Prostate gland (tissue), 2 donors: ENCODE measurements at regions not wholly inside any gene's neighbourhood (a gene's known extent, or its start where the extent isn't known, plus 50 kb on each side); places are given as distances from the start of the nearest gene placed in this dataset.

ENCODE experiments used
- DNase-seq: peaks from one replicate; pipeline ENCODE4 v3.0.0-alpha.2; 2019; ENCODE audit warnings: low spot score
- H3K27ac ChIP-seq, 2 donors: fragments of 200-600 bp; sonication (generic); 2 replicates each; pipeline ENCODE4 v1.5.1; 2017 to 2019
- H3K27me3 ChIP-seq: fragments of 200-600 bp; sonication (generic); replicated peaks from 2 replicates; pipeline ENCODE4 v1.5.1; 2019; ENCODE audit not compliant: insufficient read depth
- H3K36me3 ChIP-seq, 2 donors: fragments of 200-600 bp; sonication (generic); 1 replicate in 1 of 2; 2 replicates in 1 of 2; pipeline versions ENCODE4 v1.5.1 to v1.8.1; 2017 to 2019
- H3K4me1 ChIP-seq: fragments of 200-600 bp; sonication (generic); replicated peaks from 2 replicates; pipeline ENCODE4 v1.5.1; 2019
- H3K4me3 ChIP-seq, 2 donors: fragments of 200-600 bp; sonication (generic); 2 replicates each; pipeline ENCODE4 v1.5.1; 2017 to 2019
- H3K9me3 ChIP-seq: fragments of 200-600 bp; sonication (generic); 2 replicates; pipeline ENCODE4 v1.5.1; 2017
- POLR2A ChIP-seq: fragments of 450-650 bp; IDR thresholded peaks from one replicate; pipeline ENCODE4 v1.6.1; 2016; ENCODE audit warnings: antibody characterized with exemption, mild to moderate bottlenecking
- POLR2AphosphoS5 ChIP-seq: sonication (generic); formaldehyde crosslinking; IDR thresholded peaks from one replicate; pipeline ENCODE4 v1.6.1; 2017; ENCODE audit warnings: antibody characterized with exemption
- WGBS: methylation state at CpG from one replicate; pipeline ENCODE4 v1.1.5; 2018; 5-methylcytosine and 5-hydroxymethylcytosine counted together
- intact Hi-C: fragments of 100-400 bp; cut with DNase I; formaldehyde crosslinking; loops from one replicate; pipeline ENCODE4 v1.14.2; 2022
- TF ChIP-seq, protein P1 (sequence below), 4 experiments: fragments of 200-600 bp in 2 of 4; fragments of 450-650 bp in 2 of 4; sonication (generic) in 2 of 4; IDR thresholded peaks; 1 replicate in 3 of 4; 2 replicates in 1 of 4; pipeline ENCODE4 v1.5.1; 2016 to 2019; ENCODE audit warnings: antibody characterized with exemption in 4 of 4, mild to moderate bottlenecking in 2 of 4, moderate library complexity in 2 of 4

DNA sequence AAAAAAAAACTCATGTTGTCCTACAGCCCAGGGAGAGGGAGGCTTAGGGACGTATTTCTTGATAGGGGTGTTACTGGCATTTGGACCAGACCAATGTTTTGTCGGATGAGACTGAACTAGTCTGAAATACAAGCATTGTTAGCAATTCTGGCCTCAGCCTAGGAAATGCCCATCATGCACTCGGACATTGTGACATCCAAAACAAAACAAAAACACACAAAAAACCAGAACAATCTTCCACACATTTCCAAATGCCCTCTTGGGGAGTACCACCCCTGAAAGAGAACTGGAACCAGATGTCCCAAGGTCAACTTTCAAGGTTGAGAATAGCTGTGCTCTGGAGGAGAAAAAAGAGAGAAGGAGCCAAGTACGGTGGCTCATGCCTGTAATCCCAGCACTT is 299.1 kb upstream of the JARID2 start:
- no peak for DNase-seq
- Histone ChIP-seq H3K27ac (no peak overlapping the region), H3K4me1 (no peaks in the 10 kb centered on the region), H3K9me3 (no peaks in the 10 kb centered on the region), H3K4me3 (no peak overlapping the region), H3K27me3 (no peaks in the 10 kb centered on the region), H3K36me3 (no peaks in the 10 kb centered on the region)
- no peak for TF ChIP-seq POLR2A
- TF ChIP-seq, protein P1, sequence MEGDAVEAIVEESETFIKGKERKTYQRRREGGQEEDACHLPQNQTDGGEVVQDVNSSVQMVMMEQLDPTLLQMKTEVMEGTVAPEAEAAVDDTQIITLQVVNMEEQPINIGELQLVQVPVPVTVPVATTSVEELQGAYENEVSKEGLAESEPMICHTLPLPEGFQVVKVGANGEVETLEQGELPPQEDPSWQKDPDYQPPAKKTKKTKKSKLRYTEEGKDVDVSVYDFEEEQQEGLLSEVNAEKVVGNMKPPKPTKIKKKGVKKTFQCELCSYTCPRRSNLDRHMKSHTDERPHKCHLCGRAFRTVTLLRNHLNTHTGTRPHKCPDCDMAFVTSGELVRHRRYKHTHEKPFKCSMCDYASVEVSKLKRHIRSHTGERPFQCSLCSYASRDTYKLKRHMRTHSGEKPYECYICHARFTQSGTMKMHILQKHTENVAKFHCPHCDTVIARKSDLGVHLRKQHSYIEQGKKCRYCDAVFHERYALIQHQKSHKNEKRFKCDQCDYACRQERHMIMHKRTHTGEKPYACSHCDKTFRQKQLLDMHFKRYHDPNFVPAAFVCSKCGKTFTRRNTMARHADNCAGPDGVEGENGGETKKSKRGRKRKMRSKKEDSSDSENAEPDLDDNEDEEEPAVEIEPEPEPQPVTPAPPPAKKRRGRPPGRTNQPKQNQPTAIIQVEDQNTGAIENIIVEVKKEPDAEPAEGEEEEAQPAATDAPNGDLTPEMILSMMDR (IDR thresholded peaks at IDR 0.05) = no peak
- no peak for TF ChIP-seq POLR2AphosphoS5
- intact Hi-C loops = no loop called here
- 87% methylated on average over 4 of the region's 4 CpGs for WGBS

DNA sequence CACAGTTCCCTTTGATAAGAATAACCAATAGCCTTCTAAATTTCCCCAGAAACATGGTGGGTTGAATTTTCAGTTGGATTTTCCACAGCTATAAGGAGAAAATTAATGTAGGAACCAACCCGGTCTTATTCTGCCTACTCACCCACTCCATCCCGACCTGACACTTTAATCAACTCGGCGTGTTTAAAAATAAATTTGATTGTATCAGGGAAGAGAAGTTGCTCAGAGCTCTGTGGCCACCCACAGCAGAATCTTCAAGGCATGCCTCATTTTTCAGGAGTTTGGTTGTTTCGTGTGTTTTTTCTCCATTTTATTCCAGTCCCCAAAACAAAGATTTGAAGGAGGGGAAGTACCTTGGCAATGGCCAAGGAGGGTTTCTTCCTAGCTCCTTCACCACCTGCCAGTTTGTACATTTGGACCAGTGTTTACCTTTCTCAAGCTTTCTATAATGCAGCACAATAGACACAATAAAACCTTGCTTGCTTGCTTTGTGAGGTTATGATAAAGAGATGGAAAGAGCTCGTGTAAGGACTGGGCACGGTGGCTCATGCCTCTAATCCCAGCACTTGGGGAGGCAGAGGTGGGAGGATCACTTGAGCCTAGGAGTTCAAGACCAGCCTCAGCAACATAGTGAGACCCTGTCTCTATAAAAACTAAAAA is 297.2 kb upstream of the JARID2 start:
- WGBS = 57% methylated on average over 7 of the region's 7 CpGs
- Histone ChIP-seq H3K27ac (no peak overlapping the region), H3K27me3 (no peaks in the 10 kb centered on the region), H3K4me3 (no peak overlapping the region), H3K9me3 (no peaks in the 10 kb centered on the region), H3K36me3 (no peaks in the 10 kb centered on the region), H3K4me1 (no peaks in the 10 kb centered on the region)
- intact Hi-C loops = no loop called here
- no peak for TF ChIP-seq POLR2A
- TF ChIP-seq, protein P1 (IDR thresholded peaks at IDR 0.05) = no peak
- TF ChIP-seq POLR2AphosphoS5 = no peak
- no peak for DNase-seq

DNA sequence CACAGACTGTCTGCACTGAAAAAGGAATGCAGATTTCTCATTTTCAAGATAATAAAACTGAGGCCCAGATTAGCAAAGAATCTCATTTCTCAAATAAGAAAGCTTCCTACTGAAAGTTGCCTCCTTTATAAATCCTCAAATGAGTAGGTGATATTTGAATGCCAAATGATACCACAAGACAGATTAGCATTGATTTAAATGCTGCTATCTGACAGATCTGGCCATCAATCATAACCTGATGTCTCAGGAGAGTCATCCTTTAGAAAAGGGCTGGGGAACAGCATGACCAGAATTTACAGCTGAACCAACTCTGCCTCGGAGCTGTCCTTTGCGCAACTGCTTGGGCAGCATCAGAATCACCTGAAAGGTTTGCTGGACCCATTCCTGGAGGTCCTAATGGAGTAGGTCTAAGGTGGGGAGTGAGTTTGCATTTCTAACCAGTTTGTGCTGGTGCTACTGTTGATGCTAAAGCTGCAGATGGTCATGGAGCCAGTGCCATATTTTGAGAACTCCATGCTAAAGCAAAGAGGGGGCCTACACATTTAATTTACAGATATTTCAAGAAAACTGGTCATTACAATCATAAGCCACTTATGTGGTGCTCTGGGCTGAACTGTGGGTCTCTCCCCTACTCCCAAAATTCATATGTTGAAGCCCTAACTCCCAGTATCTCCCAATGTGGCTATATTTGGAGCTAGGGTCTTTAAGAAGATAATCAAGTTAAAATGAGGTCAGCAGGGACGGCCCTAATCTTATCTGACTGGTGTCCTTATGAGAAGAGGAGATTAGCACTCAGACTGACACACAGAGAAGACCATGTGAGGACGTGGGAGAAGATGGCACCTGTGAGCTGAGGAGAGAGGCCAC is 295.5 kb upstream of the JARID2 start:
- TF ChIP-seq, protein P1 (IDR thresholded peaks at IDR 0.05) = no peak
- no peak for TF ChIP-seq POLR2AphosphoS5
- no peak for TF ChIP-seq POLR2A
- 91% methylated on average over 4 of the region's 4 CpGs for WGBS
- H3K9me3 ChIP-seq = no peaks in the 10 kb centered on the region
- H3K27me3 ChIP-seq = no peaks in the 10 kb centered on the region
- no peak for DNase-seq
- H3K27ac ChIP-seq = no peak overlapping the region
- intact Hi-C loops = no loop called here
- no peak overlapping the region for H3K4me3 ChIP-seq
- H3K36me3 ChIP-seq = no peaks in the 10 kb centered on the region
- no peaks in the 10 kb centered on the region for H3K4me1 ChIP-seq

DNA sequence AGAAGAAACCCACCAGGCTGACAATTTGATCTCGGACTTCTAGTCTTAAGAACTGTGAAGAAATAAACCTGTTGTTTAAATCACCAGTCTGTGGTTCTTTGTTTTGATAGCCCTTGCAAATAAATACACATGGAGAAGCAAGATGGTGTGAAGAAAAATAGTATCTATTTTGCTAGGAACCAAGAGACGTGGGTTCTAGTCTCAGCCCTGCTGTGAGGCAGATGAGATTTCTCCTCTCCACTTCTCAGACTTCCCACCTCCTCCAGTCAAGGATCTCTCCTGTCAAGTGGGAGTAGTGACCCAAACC is 294.9 kb upstream of the JARID2 start:
- no peaks in the 10 kb centered on the region for H3K27me3 ChIP-seq
- no peaks in the 10 kb centered on the region for H3K36me3 ChIP-seq
- no peak overlapping the region for H3K4me3 ChIP-seq
- intact Hi-C loops = no loop called here
- H3K27ac ChIP-seq = no peak overlapping the region
- TF ChIP-seq POLR2AphosphoS5 (no peak), POLR2A (no peak)
- TF ChIP-seq, protein P1 (IDR thresholded peaks at IDR 0.05) = no peak
- 77% methylated on average over 2 of the region's 2 CpGs for WGBS
- H3K9me3 ChIP-seq = no peaks in the 10 kb centered on the region
- no peak for DNase-seq
- H3K4me1 ChIP-seq = no peaks in the 10 kb centered on the region

DNA sequence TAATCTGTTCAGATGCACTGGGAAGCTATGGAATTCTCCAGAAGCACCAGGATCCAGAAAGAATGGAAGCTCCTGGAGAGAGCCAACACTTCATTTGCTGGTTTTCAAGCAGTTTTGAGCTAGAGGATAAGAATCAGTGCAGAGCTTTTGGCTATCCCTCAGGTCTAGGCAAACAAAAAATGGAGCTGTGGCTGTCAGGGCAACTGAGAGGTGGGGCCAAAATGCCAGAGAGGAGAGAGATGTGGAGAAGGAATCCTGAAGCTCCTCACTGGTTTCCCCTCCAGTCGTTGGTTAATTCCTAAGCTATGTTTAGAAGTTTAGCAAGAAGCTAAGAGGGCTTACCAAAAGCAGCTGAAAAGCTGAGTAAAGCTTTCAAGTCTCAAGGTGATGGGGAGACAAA is 294.2 kb upstream of the JARID2 start:
- WGBS = 33% methylated on average over 1 of the region's 1 CpG

More for the DNA sequence above, 294.2 kb upstream of the JARID2 start:
- no peaks in the 10 kb centered on the region for H3K4me1 ChIP-seq
- H3K36me3 ChIP-seq = no peaks in the 10 kb centered on the region
- H3K27ac ChIP-seq = no peak overlapping the region
- no peaks in the 10 kb centered on the region for H3K27me3 ChIP-seq
- TF ChIP-seq, protein P1 (IDR thresholded peaks at IDR 0.05) = no peak
- TF ChIP-seq POLR2AphosphoS5 = no peak
- no peak for TF ChIP-seq POLR2A
- H3K4me3 ChIP-seq = no peak overlapping the region
- intact Hi-C loops = no loop called here
- DNase-seq = no peak
- H3K9me3 ChIP-seq = no peaks in the 10 kb centered on the region
